Amniotic stem cell (primary cell): ENCODE measurements at regions not wholly inside any gene's neighbourhood (a gene's known extent, or its start where the extent isn't known, plus 50 kb on each side); places are given as distances from the start of the nearest gene placed in this dataset.

Source experiments
- DNase-seq: peaks from one replicate; lab custom pipeline; 2025; lab: John Stamatoyannopoulos, UW

GRCh38 chr16:85376292-85377095, 236.6 kb upstream of the GSE1 start:
- no peak for DNase-seq

- no peak for DNase-seq
Measured at GRCh38 chr16:85377388-85378144, 235.6 kb upstream of the GSE1 start.

- DNase-seq = no peak
Measured at GRCh38 chr16:85378145-85379040, 234.7 kb upstream of the GSE1 start.

- DNase-seq = no peak
Measured at GRCh38 chr16:85379041-85380001, 233.8 kb upstream of the GSE1 start.

GRCh38 chr16:85380002-85380395, 233.1 kb upstream of the GSE1 start:
- DNase-seq = no peak

GRCh38 chr16:85380905-85381737, 232.0 kb upstream of the GSE1 start:
- DNase-seq = no peak

GRCh38 chr16:85381738-85382592, 231.2 kb upstream of the GSE1 start:
- no peak for DNase-seq

- no peak for DNase-seq
Measured at GRCh38 chr16:85382717-85383118, 230.4 kb upstream of the GSE1 start.

- no peak for DNase-seq
Measured at GRCh38 chr16:85383836-85384832, 229.0 kb upstream of the GSE1 start.

GRCh38 chr16:85384833-85385462, 228.2 kb upstream of the GSE1 start:
- DNase-seq = no peak

GRCh38 chr16:85385463-85386331, 227.4 kb upstream of the GSE1 start:
- no peak for DNase-seq

- DNase-seq = no peak
Measured at GRCh38 chr16:85386467-85387170, 226.5 kb upstream of the GSE1 start.

- DNase-seq = no peak
Measured at GRCh38 chr16:85387171-85387507, 226.0 kb upstream of the GSE1 start.

GRCh38 chr16:85387731-85388295, 225.3 kb upstream of the GSE1 start:
- no peak for DNase-seq

- no peak for DNase-seq
Measured at GRCh38 chr16:85389679-85390470, 223.2 kb upstream of the GSE1 start.
